HS-5 (cell line): ENCODE measurements at regions not wholly inside any gene's neighbourhood (a gene's known extent, or its start where the extent isn't known, plus 50 kb on each side); places are given as distances from the start of the nearest gene placed in this dataset.
"Not testable (repeated sequence)": the region's sequence is repeated elsewhere in the genome, so short reads cannot be mapped to it uniquely, and the experiment has no call there.

Experiments
- DNase-seq: peaks from one replicate; pipeline ENCODE4 v3.0.0-alpha.2; 2012; ENCODE audit warnings: low read depth

- DNase-seq = no peak
Observed at GRCh38 chr15:62889734-62890505, 152.6 kb upstream of the TPM1 start.

DNA sequence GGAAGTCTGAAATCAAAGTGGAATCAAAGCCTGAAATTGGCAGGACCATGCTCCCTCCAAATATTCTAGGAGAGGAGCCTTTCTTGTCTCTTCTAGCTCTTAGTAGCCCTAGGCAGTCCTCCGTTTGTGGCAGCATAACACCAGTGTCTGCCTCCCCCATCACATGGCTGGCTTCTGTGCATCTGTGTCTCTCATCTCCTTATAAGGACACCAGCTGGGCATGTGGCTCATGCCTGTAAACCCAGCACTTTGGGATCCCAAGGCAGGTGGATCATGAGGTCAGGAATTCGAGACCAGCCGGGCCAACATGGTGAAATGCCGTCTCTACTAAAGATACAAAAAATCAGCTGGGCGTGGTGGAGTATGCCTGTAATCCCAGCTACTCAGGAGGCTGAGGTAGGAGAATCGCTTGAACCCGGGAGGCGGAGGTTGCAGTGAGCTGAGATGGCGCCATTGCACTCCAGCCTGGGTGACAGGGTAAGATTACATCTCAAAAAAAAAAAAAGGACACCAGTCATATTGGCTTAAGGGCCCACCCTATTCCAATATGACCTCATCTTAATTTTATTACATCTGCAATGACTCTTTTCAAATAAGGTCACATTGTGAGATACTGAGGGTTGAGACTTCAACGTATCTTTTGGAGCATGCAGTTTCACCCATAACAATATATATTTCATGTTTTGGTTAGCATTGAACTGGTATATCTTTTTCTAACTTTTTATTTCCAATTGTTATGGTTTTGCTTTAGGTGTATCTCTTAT is 148.0 kb upstream of the TPM1 start:
- no peak for DNase-seq

- DNase-seq = no peak
Observed at GRCh38 chr15:62895139-62895866, 147.2 kb upstream of the TPM1 start.

- peak; percentile 67 for DNase-seq
Observed at GRCh38 chr15:62895905-62896316, 146.6 kb upstream of the TPM1 start.

DNA sequence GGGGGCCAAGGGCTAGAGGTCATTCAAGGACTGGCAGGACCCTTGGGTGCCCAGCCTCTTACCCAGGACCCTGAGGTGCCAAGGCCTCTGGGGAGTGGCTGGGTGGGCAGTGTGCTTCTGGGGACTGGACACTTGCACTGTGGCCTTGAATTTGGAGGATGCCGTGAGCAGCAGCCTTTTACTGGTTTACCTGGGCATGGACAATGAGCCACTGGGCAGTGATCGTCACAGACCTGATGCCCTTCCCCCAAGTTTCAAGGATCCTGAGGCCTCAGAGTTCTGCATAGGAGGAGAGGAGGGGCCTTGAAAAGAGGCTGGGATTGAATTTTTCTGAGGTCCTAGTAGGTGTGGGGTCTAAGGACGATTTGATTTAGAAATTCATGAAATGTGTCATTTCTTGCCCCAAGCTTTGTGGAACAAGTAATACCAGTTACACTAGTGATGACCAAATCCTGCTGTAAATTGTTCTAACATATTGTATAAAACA is 146.1 kb upstream of the TPM1 start:
- no peak for DNase-seq

GRCh38 chr15:62896969-62897486 is 145.5 kb upstream of the TPM1 start:
- DNase-seq = peak; percentile 94

GRCh38 chr15:62897634-62898033 is 144.9 kb upstream of the TPM1 start:
- DNase-seq = no peak

DNA sequence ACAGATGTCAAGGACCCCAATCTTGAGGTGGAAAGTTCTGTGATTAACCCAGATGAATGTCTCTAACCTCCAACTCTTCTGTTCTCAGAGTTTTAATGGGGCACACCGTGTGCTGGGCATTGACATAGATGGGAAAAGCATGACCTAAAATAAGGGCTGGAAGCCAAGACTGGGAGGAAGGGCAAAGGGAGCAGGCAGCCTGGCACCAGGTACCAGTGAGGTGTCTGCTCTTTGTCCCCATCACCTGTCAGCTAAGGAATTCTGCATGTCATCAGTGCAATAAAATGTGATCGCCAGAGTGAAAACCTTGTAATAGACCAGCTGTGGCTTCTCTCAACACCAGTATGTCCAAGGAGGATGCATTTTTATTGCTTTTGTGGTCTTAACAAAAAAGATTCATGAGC is 143.5 kb upstream of the TPM1 start:
- DNase-seq = no peak

DNA sequence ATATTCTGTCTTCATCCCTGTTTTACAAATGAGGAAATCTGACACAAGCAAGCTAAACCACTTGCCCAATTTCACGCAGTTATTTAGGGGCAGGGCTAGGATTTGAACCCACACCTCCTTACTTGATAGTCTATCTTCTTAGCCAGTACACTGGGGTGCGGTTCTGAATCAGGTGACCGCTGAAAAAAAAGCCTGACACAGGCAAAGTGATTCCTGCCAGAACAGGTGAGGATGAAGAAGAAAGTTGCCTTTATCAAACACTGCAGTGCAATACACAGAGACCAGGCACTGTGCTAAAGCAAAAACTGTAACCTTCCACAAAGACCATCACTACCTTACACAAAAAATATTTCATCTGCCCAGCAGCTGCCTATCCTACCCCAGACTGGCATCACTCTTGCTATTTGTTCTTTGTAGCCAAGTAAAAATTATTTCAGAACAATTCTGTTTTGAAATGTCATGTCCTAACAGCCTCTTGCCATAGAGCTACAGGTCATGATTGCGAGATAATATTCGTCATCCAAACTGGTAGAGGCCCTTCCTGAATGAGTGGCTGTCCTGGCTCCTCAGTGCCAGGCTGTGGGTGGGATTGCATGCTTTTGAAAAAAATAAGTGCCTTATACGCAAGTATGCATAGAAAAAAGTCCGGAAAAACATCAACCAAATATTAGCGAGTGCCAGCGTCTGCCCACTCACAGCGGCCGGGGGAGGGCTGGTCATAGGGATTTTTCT is 142.3 kb upstream of the TPM1 start:
- no peak for DNase-seq

DNA sequence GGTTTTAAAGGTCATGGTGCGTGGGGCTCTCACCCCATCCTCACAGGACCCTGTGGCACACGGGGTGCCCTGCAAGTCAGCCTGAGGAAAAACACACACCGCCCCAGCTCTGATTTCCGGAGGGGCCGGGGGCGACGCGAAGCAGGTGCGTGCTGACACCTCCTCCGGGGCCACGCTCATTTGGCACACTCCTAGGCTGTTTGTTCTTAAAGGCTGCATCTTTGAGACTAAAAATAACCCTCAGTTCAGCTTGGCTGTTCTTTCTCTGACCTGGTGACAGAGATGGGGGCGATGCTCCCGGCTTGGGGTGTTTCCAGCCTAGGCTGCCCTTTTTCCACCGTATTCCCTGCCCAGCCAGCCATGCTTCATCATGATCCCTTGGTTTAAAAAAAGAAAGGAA is 141.5 kb upstream of the TPM1 start:
- DNase-seq = no peak

- no peak for DNase-seq
Observed at GRCh38 chr15:62901909-62902546, 140.5 kb upstream of the TPM1 start.

DNA sequence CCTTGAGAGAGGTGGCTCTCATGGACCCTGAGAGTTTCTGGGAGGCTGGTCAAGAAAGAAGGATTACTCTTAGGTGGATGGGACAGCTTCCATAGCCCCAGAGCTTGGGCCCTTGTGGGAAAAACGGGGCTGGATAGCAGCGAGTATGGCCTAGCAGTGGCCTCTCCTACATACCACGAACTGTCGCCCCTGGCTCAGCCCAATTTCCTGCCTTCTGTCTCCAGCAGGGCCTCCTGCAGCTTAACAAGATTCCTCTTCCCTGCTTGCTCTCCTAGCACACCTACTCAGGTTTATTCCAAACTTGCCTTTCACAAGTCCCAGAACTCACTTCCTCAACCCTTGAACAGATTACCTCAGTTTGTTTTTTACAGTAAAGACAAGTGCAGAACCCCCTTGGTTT is 139.7 kb upstream of the TPM1 start:
- DNase-seq = no peak

DNA sequence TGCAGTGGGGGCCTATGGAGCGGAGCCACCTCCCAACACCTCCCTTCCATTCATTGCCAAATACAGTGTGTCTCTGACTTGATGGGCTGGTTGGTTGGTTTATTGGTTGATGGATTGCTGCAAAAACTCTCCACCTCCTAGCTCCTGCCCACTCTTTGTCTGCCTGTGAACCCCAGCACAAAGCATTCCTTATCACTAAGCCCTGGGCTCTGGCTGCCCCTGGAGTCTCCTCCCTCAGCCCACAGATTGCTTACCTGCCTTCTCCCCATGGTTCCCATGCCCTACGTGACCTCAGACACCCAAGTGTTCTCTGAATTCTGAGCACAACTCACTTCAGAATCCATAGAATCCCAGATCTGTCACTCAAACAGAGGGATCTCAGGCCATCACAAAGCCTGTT is 139.1 kb upstream of the TPM1 start:
- DNase-seq = no peak

DNA sequence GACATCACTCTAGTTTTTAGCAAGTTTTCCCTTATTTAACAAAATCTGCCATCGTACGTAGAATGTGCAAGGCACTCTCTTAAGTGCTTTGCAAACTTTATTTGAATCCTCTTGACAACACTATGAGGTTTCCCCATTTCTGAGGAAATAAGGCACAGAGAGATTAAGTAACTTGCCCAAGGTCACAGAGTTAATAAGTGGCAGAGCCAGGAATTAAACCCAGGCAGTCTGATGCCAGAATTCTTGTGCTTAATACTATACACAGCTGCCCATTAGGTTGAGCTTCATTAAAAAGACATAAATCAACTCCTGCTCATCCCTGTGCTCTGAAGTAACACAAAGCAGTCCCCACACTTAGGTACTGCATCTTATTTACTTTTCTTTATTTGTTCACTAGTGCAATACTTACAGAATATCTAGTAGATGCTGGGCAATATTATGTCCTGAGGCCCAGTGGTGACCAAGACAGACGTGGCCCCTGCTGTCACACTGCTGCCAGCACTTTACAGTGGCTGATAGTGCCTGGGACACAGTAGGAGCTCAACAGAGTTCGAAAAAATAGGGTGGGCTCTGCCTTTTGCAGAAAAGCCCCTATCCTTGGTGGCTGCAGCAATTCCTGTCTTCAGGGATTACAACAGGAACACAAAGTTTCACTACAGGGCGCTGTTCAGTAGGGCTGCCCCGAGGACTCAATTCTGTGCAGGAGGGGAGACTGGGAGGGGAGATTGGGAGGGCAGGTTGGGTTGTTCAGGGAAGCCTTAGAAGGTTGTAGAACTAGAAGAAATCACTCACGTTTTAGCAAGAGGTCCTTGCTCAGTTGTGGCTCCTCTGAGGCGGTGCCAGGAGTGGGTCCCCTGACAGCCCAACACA is 138.3 kb upstream of the TPM1 start:
- no peak for DNase-seq

- no peak for DNase-seq
Observed at GRCh38 chr15:62906627-62907026, 135.9 kb upstream of the TPM1 start.

GRCh38 chr15:62907275-62907674 is 135.3 kb upstream of the TPM1 start:
- no peak for DNase-seq

DNA sequence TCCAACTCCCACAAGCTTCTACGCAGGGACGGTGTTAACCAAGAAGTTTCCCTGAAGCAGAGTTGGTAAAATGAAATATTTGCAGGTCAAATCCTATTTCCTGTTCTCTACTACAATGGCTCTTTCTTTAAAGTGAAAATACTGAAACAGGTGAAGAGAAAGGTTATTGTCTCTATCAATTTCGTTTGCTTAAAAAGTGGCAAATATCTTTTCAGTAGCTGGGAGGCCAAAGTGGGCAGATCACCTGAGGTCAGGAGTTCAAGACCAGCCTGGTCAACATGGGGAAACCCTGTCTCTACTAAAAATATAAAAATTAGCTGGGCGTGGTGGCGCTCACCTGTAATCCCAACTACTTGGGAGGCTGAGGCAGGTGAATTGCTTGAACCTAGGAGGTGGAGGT is 134.2 kb upstream of the TPM1 start:
- not testable (repeated sequence) for DNase-seq

DNA sequence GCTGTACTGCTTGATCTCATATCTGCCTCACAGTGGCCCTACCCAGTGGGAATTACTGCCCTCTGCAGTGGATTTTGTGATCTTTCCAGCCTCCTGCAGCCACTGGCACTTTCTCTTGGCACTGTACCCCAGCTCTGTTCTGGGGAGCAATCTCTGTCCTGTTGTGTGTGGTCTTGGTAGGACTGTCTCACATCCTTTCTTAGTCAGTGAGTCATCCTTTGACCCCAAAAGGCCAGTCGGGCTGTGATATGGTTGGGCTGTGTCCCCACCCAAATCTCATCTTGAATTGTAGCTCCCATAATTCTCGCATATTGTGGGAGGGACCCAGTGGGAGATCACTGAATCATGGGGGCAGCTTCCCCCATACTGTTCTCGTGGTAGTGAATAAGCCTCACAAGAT is 133.3 kb upstream of the TPM1 start:
- no peak for DNase-seq

DNA sequence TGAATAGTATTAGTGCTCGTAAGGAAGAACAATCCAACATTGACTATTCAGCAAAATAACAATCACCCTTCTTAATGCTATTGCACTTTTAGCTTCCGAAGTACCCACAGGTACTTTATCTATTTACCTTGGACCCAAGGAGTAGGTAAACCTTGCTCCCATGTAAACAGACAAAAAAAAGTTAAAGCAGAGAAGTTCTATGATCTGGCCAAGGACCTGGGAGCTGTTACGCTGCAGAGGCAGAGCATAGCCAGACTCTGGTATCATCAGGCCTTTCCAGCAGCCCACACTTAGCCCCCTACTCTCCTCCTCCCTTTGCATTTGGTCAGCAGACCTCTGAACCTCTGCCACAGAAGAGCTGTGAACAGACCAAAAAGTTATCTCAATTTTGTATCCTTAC is 130.3 kb upstream of the TPM1 start:
- DNase-seq = no peak

DNA sequence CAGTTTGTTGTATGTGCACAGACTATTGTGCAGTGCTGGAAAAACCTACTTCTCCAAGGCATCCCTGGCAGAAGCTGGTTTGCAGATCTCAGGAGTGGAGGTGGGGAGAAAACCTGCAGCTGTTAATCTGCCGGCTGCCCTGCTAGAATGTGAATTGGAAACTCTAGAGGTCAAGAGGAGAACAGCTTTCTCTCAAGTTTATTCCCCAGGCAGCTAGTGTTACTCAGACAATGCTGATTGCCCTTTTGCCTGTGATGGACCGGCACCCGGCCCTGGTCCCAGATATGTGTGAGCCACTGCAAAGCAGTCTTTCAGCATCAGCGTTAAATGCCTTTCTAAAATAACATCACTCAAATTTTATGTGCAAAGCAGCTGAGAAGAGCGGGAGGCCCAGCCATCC is 129.7 kb upstream of the TPM1 start:
- no peak for DNase-seq
